ENCODE measurements at regions not wholly inside any gene's neighbourhood (a gene's known extent, or its start where the extent isn't known, plus 50 kb on each side); places are given as distances from the start of the nearest gene placed in this dataset.
"Not testable (repeated sequence)": the region's sequence is repeated elsewhere in the genome, so short reads cannot be mapped to it uniquely, and the experiment has no call there.

- TF ChIP-seq YY1 (IDR thresholded peaks at IDR 0.05; ENCODE audit: insufficient read depth, insufficient read length); ZNF274 (IDR thresholded peaks at IDR 0.05; ENCODE audit: low read depth, low read length): not testable (repeated sequence)
These were observed 210.3 kb upstream of the FRG2C start for GRCh38 chr3:75453839-75454238.

All from NT2/D1 (cell line).